B cell (primary cell): ENCODE measurements at regions not wholly inside any gene's neighbourhood (a gene's known extent, or its start where the extent isn't known, plus 50 kb on each side); places are given as distances from the start of the nearest gene placed in this dataset.

Experiments
- CTCF ChIP-seq: fragments of 200-600 bp; IDR thresholded peaks from one replicate; pipeline ENCODE4 v1.8.0; 2022; ENCODE audit warnings: antibody characterized with exemption, mild to moderate bottlenecking
- EZH2 ChIP-seq: IDR thresholded peaks from 2 replicates; pipeline ENCODE4 v1.6.1; 2012; ENCODE audit warnings: borderline replicate concordance, low read depth, mild to moderate bottlenecking, moderate library complexity, low read length; ENCODE audit not compliant: insufficient read depth, poor library complexity, severe bottlenecking

- TF ChIP-seq CTCF (no peak), EZH2 (no peak)
These were observed 265.3 kb upstream of the POU1F1 start for GRCh38 chr3:87541723-87542122.
